ENCODE measurements at regions not wholly inside any gene's neighbourhood (a gene's known extent, or its start where the extent isn't known, plus 50 kb on each side); places are given as distances from the start of the nearest gene placed in this dataset.

DNA sequence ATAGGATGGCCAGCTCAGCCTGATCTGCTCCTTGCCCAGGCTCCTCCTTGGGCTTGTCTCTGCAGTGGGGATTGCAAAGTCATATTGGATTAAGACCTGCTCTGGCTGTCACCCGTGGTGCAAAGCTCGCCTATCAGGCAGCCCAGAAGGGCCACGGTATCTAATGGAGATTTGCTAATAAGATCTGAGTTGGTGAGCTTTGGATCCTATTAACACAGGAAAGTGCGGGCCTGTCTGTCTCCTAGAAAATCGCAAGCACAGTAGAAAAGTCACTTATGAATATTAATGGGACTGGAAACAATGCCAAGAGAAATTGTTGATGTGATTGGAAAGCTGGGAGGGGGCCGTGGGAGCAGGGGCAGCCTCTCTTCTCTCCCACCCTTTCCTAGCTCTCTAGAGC lies 72.8 kb downstream of the CHST1 start:
- Histone ChIP-seq H3K23ac (ENCODE audit: insufficient read length, low read depth, low read length) (no peak overlapping the region), H3K27ac (ENCODE audit: insufficient read length, low read depth, low read length) (no peak overlapping the region), H3K27me3 (ENCODE audit: insufficient read depth, low read length) (no peaks in the 10 kb centered on the region), H4K91ac (ENCODE audit: insufficient read length, low read depth, low read length) (no peak overlapping the region), H3K79me2 (ENCODE audit: insufficient read depth, low read length) (no peaks in the 10 kb centered on the region), H3K9me3 (ENCODE audit: control insufficient read depth, low read depth, low read length) (no peaks in the 10 kb centered on the region), H2BK12ac (ENCODE audit: insufficient read length, low read depth, low read length) (no peak overlapping the region), H2AK5ac (ENCODE audit: insufficient read length, low read length) (no peak overlapping the region), H2BK120ac (ENCODE audit: low read depth, low read length, poor library complexity, severe bottlenecking) (no peak overlapping the region), H3T11ph (ENCODE audit: low read length) (no peak overlapping the region), H3K18ac (ENCODE audit: insufficient read length, low read depth, low read length) (no peak overlapping the region), H3K56ac (ENCODE audit: insufficient read length, low read depth, low read length) (no peak overlapping the region), H4K5ac (ENCODE audit: insufficient read length, low read depth, low read length) (no peak overlapping the region), H3K4me1 (ENCODE audit: insufficient read depth, low read length) (no peaks in the 10 kb centered on the region), H3K9ac (ENCODE audit: extremely low read depth, insufficient read length, low read length) (no peak overlapping the region), H3K23me2 (ENCODE audit: insufficient read length, low read depth, low read length, poor library complexity, severe bottlenecking) (no peaks in the 10 kb centered on the region), H2BK20ac (ENCODE audit: low read depth, low read length, poor library complexity, severe bottlenecking) (no peak overlapping the region), H3K79me1 (ENCODE audit: insufficient read depth, low read depth, low read length, poor library complexity, severe bottlenecking) (no peaks in the 10 kb centered on the region), H3K14ac (ENCODE audit: insufficient read depth, low read length) (no peak overlapping the region), H3K4me2 (ENCODE audit: insufficient read depth, insufficient read length, low read length) (no peak overlapping the region), H3K4ac (ENCODE audit: low read depth, low read length) (no peak overlapping the region), H2AFZ (ENCODE audit: low read length) (no peak overlapping the region), H2BK5ac (ENCODE audit: insufficient read length, low read length) (no peak overlapping the region), H2BK15ac (ENCODE audit: low read depth, low read length) (no peak overlapping the region), H4K8ac (replicated peaks; ENCODE audit: insufficient read length, low read depth, low read length) (no peak overlapping the region), H4K20me1 (ENCODE audit: control insufficient read depth, insufficient read depth, insufficient read length) (no peaks in the 10 kb centered on the region)
- TF ChIP-seq, protein P1, sequence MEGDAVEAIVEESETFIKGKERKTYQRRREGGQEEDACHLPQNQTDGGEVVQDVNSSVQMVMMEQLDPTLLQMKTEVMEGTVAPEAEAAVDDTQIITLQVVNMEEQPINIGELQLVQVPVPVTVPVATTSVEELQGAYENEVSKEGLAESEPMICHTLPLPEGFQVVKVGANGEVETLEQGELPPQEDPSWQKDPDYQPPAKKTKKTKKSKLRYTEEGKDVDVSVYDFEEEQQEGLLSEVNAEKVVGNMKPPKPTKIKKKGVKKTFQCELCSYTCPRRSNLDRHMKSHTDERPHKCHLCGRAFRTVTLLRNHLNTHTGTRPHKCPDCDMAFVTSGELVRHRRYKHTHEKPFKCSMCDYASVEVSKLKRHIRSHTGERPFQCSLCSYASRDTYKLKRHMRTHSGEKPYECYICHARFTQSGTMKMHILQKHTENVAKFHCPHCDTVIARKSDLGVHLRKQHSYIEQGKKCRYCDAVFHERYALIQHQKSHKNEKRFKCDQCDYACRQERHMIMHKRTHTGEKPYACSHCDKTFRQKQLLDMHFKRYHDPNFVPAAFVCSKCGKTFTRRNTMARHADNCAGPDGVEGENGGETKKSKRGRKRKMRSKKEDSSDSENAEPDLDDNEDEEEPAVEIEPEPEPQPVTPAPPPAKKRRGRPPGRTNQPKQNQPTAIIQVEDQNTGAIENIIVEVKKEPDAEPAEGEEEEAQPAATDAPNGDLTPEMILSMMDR (conservative IDR thresholded peaks at IDR 0.05): no peak
- Mint-ChIP-seq H3K27me3 (ENCODE audit: low read depth) (peaks cover 30% of the 10 kb centered on the region), H3K4me3 (no peak overlapping the region), H3K9me3 (no peaks in the 10 kb centered on the region), H3K27ac (no peak overlapping the region), H3K4me1 (no peaks in the 10 kb centered on the region), H3K36me3 (ENCODE audit: insufficient read depth in 1 of 3, low read depth in 3 of 3) (no peaks in the 10 kb centered on the region)
- DNase-seq: no peak
- WGBS (ENCODE audit: extremely low coverage, insufficient read length, low lambda C conversion rate): no CpG with 5 or more reads among the region's 6 CpGs

All from H9 (cell line).